Endothelial cell of umbilical vein (primary cell): ENCODE measurements at regions not wholly inside any gene's neighbourhood (a gene's known extent, or its start where the extent isn't known, plus 50 kb on each side); places are given as distances from the start of the nearest gene placed in this dataset.

Experiments used
- BruUV-seq: library from RNA; stranded (reverse); fragments of 400-500 nt; replicated peaks from 2 replicates; lab custom pipeline; 2021; lab: Mats Ljungman, UMichigan
- CTCF ChIA-PET: fragments of 300-600, 350-600 bp; sonication (Branson Sonifier 250); formaldehyde crosslinking; loops from one replicate; lab custom pipeline; 2021; ENCODE audit warnings: antibody characterized with exemption, inconsistent platforms; lab: Charles Lee
- POLR2A ChIA-PET: fragments of 300-600, 350-600 bp; sonication (Branson Sonifier 250); formaldehyde crosslinking; loops from one replicate; lab custom pipeline; 2021; ENCODE audit warnings: antibody characterized with exemption, inconsistent platforms; lab: Charles Lee
- DNase-seq: peaks from one replicate; pipeline ENCODE4 v3.0.0-alpha.2; 2011; ENCODE audit warnings: low read depth, low spot score
- FAIRE-seq: peaks from 2 replicates; lab custom pipeline; 2011; peaks lifted over from hg19 to GRCh38; lab: Jason Lieb, UNC
- H2AFZ ChIP-seq: 2 replicates; pipeline ENCODE4 v1.6.0; 2012; ENCODE audit warnings: low read depth, low read length, control low read depth, inconsistent platforms
- H3K27ac ChIP-seq: 2 replicates; pipeline ENCODE4 v1.5.1; 2011; ENCODE audit warnings: low read depth, mild to moderate bottlenecking, control low read depth, low read length, moderate library complexity; ENCODE audit not compliant: insufficient read depth
- H3K27me3 ChIP-seq, 2 experiments: 2 replicates each; pipeline versions ENCODE4 v1.6.0 to v1.6.1; 2011; ENCODE audit warnings: low read length in 2 of 2, mixed read lengths in 1 of 2; ENCODE audit not compliant: control insufficient read depth in 2 of 2, insufficient read depth in 2 of 2
- H3K36me3 ChIP-seq, 2 experiments: 2 replicates in 1 of 2; 3 replicates in 1 of 2; pipeline ENCODE4 v1.5.1; 2011; ENCODE audit warnings: low read length in 2 of 2, mild to moderate bottlenecking in 1 of 2, moderate library complexity in 1 of 2; ENCODE audit not compliant: control insufficient read depth in 2 of 2, insufficient read depth in 2 of 2; ENCODE audit errors: extremely low read depth in 1 of 2
- H3K4me1 ChIP-seq: 3 replicates; pipeline ENCODE4 v1.5.1; 2011; ENCODE audit warnings: mild to moderate bottlenecking, low read length; ENCODE audit not compliant: control insufficient read depth, insufficient read depth; ENCODE audit errors: extremely low read depth
- H3K4me2 ChIP-seq: 2 replicates; pipeline ENCODE4 v1.6.1; 2011; ENCODE audit warnings: low read length, control low read depth, mixed read lengths; ENCODE audit not compliant: insufficient read depth
- H3K4me3 ChIP-seq, 3 experiments: fragments of 200-600 bp in 1 of 3; sonication (generic), shearing (Covaris generic) in 1 of 3; replicated peaks in 1 of 3; 2 replicates each; pipeline ENCODE4 v1.5.1; 2011 to 2016; ENCODE audit warnings: control low read depth in 3 of 3, low read length in 3 of 3, mild to moderate bottlenecking in 2 of 3, inconsistent platforms in 1 of 3, low read depth in 1 of 3, moderate library complexity in 1 of 3; ENCODE audit not compliant: insufficient read depth in 1 of 3
- H3K79me2 ChIP-seq: 2 replicates; pipeline ENCODE4 v1.6.0; 2012; ENCODE audit warnings: low read length, inconsistent platforms; ENCODE audit not compliant: control insufficient read depth, insufficient read depth
- H3K9ac ChIP-seq: replicated peaks from 2 replicates; pipeline ENCODE3; 2011; ENCODE audit warnings: low read length, control low read depth; ENCODE audit not compliant: insufficient read depth; ENCODE audit errors: extremely low read depth
- H3K9me1 ChIP-seq: replicated peaks from 3 replicates; pipeline ENCODE4 v1.6.0; 2011; ENCODE audit warnings: mild to moderate bottlenecking, low read length; ENCODE audit not compliant: control insufficient read depth, insufficient read depth; ENCODE audit errors: extremely low read depth
- H3K9me3 ChIP-seq: replicated peaks from 2 replicates; pipeline ENCODE4 v1.5.1; 2012; ENCODE audit warnings: low read length, inconsistent platforms; ENCODE audit not compliant: control insufficient read depth, insufficient read depth
- H4K20me1 ChIP-seq: replicated peaks from 2 replicates; pipeline ENCODE3; 2011; ENCODE audit warnings: mild to moderate bottlenecking, low read length; ENCODE audit not compliant: control insufficient read depth, insufficient read depth; ENCODE audit errors: extremely low read depth
- CTCF ChIP-seq, 2 donors: IDR thresholded peaks; 1 replicate in 1 of 2; 2 replicates in 1 of 2; pipeline ENCODE4 v1.5.1; 2011; ENCODE audit warnings: low read length in 2 of 2, mild to moderate bottlenecking in 2 of 2, moderate library complexity in 2 of 2, control low read depth in 1 of 2, inconsistent platforms in 1 of 2, low read depth in 1 of 2; ENCODE audit not compliant: insufficient read depth in 1 of 2; ENCODE audit errors: extremely low read depth in 1 of 2
- EZH2 ChIP-seq: IDR thresholded peaks from 2 replicates; pipeline ENCODE4 v1.6.1; 2012; ENCODE audit warnings: borderline replicate concordance, low read depth, mild to moderate bottlenecking, moderate library complexity, low read length, inconsistent platforms; ENCODE audit not compliant: severe bottlenecking
- FOS ChIP-seq: IDR thresholded peaks from 2 replicates; pipeline ENCODE4 v1.6.1; 2011; ENCODE audit warnings: mild to moderate bottlenecking, low read length, moderate library complexity, borderline replicate concordance; ENCODE audit not compliant: insufficient read depth
- GATA2 ChIP-seq: IDR thresholded peaks from 2 replicates; pipeline ENCODE4 v1.7.0; 2011; ENCODE audit warnings: low read depth, mild to moderate bottlenecking, moderate library complexity, mixed read lengths, low read length; ENCODE audit not compliant: insufficient read length, insufficient read depth
- JUN ChIP-seq: IDR thresholded peaks from 2 replicates; pipeline ENCODE4 v1.6.1; 2011; ENCODE audit warnings: borderline replicate concordance, low read depth; ENCODE audit not compliant: insufficient read length, insufficient read depth
- MAX ChIP-seq: IDR thresholded peaks from 2 replicates; pipeline ENCODE4 v1.6.1; 2011; ENCODE audit not compliant: insufficient read depth, insufficient read length
- MYC ChIP-seq: IDR thresholded peaks from one replicate; pipeline ENCODE4 v1.6.1; 2011; ENCODE audit warnings: mild to moderate bottlenecking, low read depth, low read length
- POLR2A ChIP-seq: IDR thresholded peaks from 2 replicates; pipeline ENCODE4 v1.6.1; 2012; ENCODE audit warnings: low read depth, mild to moderate bottlenecking, control low read depth, low read length
- POLR2AphosphoS5 ChIP-seq: IDR thresholded peaks from 2 replicates; pipeline ENCODE4 v1.6.1; 2012; ENCODE audit warnings: low read depth, mild to moderate bottlenecking, control low read depth, low read length, moderate library complexity; ENCODE audit not compliant: insufficient read depth
- dilution Hi-C: fragments of 300-500 bp; cut with MboI; formaldehyde crosslinking; loops from one replicate; pipeline ENCODE4 v1.15.0; 2019; ENCODE audit warnings: low sequenced_read_pairs; ENCODE audit not compliant: extremely low pct_ligation_motif_present
- intact Hi-C: fragments of 100-400 bp; cut with micrococcal nuclease; formaldehyde crosslinking; loops from one replicate; pipeline ENCODE4 v1.10.0; 2022

GRCh38 chr5:158502686-158503085 is 597.0 kb downstream of the EBF1 start:
- intact Hi-C loops (no loop called here), dilution Hi-C loops (no loop called here)
- BruUV-seq = no TSS peak
- Histone ChIP-seq H3K4me3 (no peak overlapping the region), H3K9ac (no peak overlapping the region), H3K79me2 (no peaks in the 10 kb centered on the region), H4K20me1 (no peaks in the 10 kb centered on the region), H3K27me3 (no peaks in the 10 kb centered on the region), H3K9me1 (no peaks in the 10 kb centered on the region), H3K4me2 (no peak overlapping the region), H3K27ac (no peak overlapping the region), H3K36me3 (no peaks in the 10 kb centered on the region), H3K4me1 (no peaks in the 10 kb centered on the region), H2AFZ (no peak overlapping the region), H3K9me3 (no peaks in the 10 kb centered on the region)
- TF ChIP-seq POLR2A = no peak
- no peak for TF ChIP-seq JUN
- no peak for TF ChIP-seq MYC
- no peak for TF ChIP-seq POLR2AphosphoS5
- TF ChIP-seq CTCF (IDR thresholded peaks at IDR 0.05; ENCODE audit: extremely low read depth in 1 of 2, insufficient read depth in 1 of 2, low read depth in 1 of 2, low read length in 2 of 2) = no peak
- TF ChIP-seq EZH2 = no peak
- no peak for TF ChIP-seq MAX
- TF ChIP-seq FOS = no peak
- TF ChIP-seq GATA2 = no peak
- ChIA-PET CTCF (no interaction called here), POLR2A (no interaction called here)
- DNase-seq (no peak), FAIRE-seq (no peak)
